ENCODE measurements at regions not wholly inside any gene's neighbourhood (a gene's known extent, or its start where the extent isn't known, plus 50 kb on each side); places are given as distances from the start of the nearest gene placed in this dataset.

GRCh38 chr10:44245601-44245938 lies 139.3 kb downstream of the CXCL12 start:
- Histone ChIP-seq H3K27me3 (ENCODE audit: control insufficient read depth, insufficient read depth, low read length) (no peaks in the 10 kb centered on the region), H3K4me3 (ENCODE audit: low read depth, low read length) (no peak overlapping the region), H3K36me3 (ENCODE audit: control insufficient read depth, insufficient read depth, low read length) (no peaks in the 10 kb centered on the region)
- FAIRE-seq (no peak), DNase-seq (ENCODE audit: low read depth) (no peak)
- no peak for TF ChIP-seq CTCF (IDR thresholded peaks at IDR 0.05; ENCODE audit: insufficient read depth, low read length, severe bottlenecking)

GRCh38 chr10:44244745-44245600 lies 139.9 kb downstream of the CXCL12 start:
- no peak for FAIRE-seq
- no peak for TF ChIP-seq CTCF (IDR thresholded peaks at IDR 0.05; ENCODE audit: insufficient read depth, low read length, severe bottlenecking)
- H3K4me3 ChIP-seq (ENCODE audit: low read depth, low read length), result no peak overlapping the region
- no peaks in the 10 kb centered on the region for H3K36me3 ChIP-seq (ENCODE audit: control insufficient read depth, insufficient read depth, low read length)
- DNase-seq (ENCODE audit: low read depth), result no peak
- H3K27me3 ChIP-seq (ENCODE audit: control insufficient read depth, insufficient read depth, low read length), result no peaks in the 10 kb centered on the region

- FAIRE-seq (no peak), DNase-seq (ENCODE audit: low read depth) (no peak)
- Histone ChIP-seq H3K4me3 (ENCODE audit: low read depth, low read length) (no peak overlapping the region), H3K36me3 (ENCODE audit: control insufficient read depth, insufficient read depth, low read length) (no peaks in the 10 kb centered on the region), H3K27me3 (ENCODE audit: control insufficient read depth, insufficient read depth, low read length) (no peaks in the 10 kb centered on the region)
- no peak for TF ChIP-seq CTCF (IDR thresholded peaks at IDR 0.05; ENCODE audit: insufficient read depth, low read length, severe bottlenecking)
These were observed 140.9 kb downstream of the CXCL12 start for GRCh38 chr10:44243851-44244510.

- FAIRE-seq (no peak), DNase-seq (ENCODE audit: low read depth) (no peak)
- no peak overlapping the region for H3K4me3 ChIP-seq (ENCODE audit: low read depth, low read length)
- H3K27me3 ChIP-seq (ENCODE audit: control insufficient read depth, insufficient read depth, low read length), result no peaks in the 10 kb centered on the region
- no peak for TF ChIP-seq CTCF (IDR thresholded peaks at IDR 0.05; ENCODE audit: insufficient read depth, low read length, severe bottlenecking)
- no peaks in the 10 kb centered on the region for H3K36me3 ChIP-seq (ENCODE audit: control insufficient read depth, insufficient read depth, low read length)
These were observed 142.1 kb downstream of the CXCL12 start for GRCh38 chr10:44242826-44243225.

- no peaks in the 10 kb centered on the region for H3K36me3 ChIP-seq (ENCODE audit: control insufficient read depth, insufficient read depth, low read length)
- H3K27me3 ChIP-seq (ENCODE audit: control insufficient read depth, insufficient read depth, low read length), result no peaks in the 10 kb centered on the region
- no peak for TF ChIP-seq CTCF (IDR thresholded peaks at IDR 0.05; ENCODE audit: insufficient read depth, low read length, severe bottlenecking)
- FAIRE-seq (no peak), DNase-seq (ENCODE audit: low read depth) (no peak)
- no peak overlapping the region for H3K4me3 ChIP-seq (ENCODE audit: low read depth, low read length)
These were observed 142.8 kb downstream of the CXCL12 start for GRCh38 chr10:44242091-44242490.

Data from bronchial epithelial cell (primary cell).